HG03469 (cell line): ENCODE measurements at regions not wholly inside any gene's neighbourhood (a gene's known extent, or its start where the extent isn't known, plus 50 kb on each side); places are given as distances from the start of the nearest gene placed in this dataset.

ENCODE experiments used
- ATAC-seq: cut with Tn5 transposase; IDR thresholded peaks from one replicate; pipeline ENCODE4 v1.9.1; 2021; ENCODE audit warnings: mild to moderate bottlenecking, moderate library complexity, moderate number of reproducible peaks; ENCODE audit not compliant: unreplicated experiment

DNA sequence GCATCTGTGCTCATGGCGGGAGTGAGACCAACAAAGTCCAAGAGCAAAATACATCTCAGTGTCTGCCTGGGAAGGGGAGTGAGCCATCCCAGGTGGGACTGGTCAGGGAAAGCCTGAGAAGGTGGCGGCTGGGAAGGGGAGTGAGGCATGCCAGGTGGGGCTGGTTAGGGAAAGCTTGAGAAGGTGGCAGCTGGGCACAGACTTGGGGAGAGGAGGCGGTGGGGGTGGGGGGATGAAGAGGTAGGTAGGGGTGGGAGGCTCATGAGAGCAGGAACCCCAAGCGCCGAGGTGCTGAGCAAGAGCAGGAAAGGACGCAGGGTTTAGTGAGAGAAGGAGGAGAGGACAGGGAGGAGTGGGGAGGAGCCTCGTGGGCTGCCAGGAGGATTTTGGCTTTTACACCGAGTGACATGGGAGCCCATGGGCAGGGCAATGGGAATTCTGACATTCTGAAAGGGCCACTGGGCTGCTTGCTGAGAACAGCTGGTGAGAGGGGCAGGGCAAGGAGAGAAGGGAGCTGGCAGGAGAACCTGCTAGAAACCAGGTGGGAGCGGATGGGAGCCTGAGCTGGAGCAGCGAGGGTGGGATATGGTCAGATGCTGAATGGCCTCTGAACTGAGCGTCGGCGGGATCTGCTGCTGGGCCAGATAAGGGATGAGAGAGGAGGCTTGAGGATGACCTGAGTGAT is 256.1 kb upstream of the RPL38 start:
- ATAC-seq, result no peak

DNA sequence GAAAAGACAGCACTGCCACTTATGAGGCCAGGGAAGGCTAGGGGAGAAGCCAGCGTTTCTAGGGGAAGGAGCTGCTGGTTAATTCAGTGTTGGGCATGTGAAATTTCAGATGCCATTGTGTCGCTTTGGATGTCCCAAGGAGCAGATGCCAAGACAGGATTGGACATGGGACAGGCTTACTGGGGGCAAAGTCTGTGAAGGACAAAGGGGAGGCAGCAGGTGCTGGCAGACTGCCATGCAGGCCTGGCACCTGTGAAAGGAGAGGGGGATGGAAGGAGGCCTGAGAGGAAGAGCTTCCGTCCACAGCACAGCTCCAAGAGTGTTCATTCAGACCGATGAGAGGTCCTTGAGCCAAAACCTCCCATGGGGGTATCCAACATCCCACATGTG is 255.5 kb upstream of the RPL38 start:
- no peak for ATAC-seq

DNA sequence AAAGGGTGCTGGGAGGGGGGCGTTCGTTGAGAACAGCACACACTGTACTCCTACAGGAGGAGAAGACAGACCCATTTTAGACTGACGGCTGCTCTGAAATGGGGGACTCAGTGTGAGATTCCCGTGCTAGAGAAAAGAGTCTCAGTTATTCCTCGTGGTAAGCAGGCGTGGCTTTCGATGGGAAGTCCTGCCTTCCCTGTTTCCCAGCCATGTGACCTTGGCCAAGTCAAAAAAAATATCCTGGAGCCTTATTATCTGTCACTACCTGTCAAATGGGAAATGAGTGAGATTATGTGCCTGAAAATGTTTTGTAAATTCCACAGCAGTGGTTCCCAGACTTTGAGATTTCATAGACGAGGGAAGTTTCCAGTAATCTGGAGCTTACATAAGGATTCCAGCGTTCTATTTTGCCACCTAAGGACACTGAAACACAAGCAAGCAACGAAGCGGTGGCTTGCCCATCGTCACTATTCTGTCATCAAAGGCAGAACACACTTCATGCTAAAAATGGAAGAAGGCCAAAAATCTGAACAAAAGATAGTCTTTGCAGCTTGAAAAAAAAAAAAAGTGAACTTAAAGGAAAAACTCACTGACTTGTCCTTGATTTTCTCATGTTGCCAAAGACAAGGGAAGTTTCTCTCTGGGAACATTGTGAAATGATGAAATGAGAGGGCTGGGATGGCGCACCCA is 253.4 kb upstream of the RPL38 start:
- ATAC-seq, result no peak

DNA sequence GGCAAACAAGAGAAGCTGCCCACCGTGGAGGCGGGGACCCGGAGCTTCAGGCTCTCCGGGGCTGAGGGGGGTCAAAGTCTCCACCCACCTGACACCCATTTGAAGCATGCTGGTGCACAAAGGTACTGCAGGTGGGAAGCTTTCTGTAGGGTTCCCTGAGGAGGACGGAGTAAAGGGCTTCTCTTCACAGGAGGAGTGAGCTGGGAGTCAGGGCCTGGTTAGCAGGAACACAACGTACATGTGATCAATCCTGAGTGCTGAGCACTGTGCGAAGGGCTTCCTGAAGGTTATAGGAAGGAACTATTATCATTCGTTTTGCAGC is 252.9 kb upstream of the RPL38 start:
- no peak for ATAC-seq

DNA sequence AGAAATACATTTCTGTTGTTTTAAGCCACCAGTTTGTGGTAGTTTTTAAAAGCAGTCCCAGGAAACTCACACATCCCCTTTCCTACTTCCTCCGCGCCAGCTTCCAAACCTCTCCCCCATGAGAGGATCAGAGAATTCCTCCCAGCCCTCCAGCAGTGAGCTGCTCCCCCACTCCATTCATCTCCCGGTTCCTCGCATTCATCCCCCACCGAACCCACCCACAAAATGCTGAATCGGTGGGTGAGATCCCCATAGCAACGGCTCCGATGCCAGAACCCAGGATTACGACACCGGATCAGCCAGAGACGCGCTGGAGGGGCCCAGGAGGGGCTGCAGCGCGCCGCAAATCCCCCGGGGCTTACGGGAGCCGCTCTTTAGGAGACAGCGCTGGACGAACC is 251.4 kb upstream of the RPL38 start:
- no peak for ATAC-seq

DNA sequence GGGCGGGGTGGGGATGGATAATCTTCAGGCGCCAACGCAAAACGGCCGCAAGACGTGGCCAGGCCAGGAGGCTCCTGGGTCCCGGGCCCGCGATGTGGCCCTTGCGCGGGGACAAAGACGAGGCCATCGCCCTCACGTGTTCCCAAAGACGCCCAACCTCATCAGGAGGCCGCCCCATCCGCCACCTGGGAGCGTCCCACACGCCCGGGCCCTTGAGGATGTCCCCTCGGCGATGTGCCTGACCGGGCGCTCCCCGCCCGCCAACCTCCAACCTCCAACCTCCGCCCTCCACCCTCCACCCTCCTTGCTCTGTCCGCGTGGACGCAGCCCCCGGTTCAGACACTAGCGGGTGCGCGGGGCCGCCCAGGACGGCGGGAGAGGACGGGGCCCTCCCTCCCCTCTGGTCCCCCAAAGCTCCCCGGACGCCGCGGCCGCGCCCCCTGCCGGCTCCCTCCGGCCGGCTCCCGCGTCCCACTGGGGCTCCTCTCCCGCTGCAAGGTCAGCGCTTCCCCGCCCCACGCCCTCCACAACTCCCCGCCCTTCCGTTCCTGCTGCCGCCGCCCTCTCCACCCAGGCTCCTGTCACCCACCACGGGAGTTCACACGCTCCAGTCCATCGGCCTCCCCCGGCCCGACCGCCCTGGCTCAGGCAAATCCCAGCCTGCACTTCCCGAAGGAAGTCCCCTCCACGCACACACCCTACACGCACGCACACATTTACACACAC is 250.8 kb upstream of the RPL38 start:
- ATAC-seq, result no peak

DNA sequence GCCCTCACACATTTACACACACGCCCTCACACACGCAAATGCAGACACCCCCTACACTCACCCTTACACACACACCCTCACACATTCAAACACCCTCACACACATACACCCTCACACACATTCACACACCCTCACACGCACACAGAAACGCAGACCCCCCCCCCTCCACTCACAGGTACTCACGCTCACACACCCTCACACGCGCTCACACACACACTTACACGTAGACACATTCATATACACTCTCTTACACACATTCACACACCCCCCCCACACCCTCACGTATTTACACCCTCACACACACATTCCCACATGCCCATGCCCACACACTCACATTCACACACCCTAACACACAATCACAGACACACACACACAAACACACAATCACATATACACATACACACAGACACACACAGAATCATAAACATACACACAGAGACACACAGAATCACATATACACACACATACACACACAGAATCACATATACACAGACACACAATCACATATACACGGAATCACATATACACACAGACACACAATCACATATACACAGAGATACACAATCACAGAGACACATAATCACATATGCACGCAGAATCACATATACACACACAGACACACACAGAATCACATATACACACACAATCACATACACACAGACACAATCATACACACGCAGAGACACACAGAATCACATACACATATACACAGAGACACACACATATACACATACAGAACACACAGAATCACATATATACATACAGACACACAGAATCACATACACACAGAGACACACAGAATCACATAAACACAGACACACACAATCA is 250.1 kb upstream of the RPL38 start:
- ATAC-seq, result no peak

DNA sequence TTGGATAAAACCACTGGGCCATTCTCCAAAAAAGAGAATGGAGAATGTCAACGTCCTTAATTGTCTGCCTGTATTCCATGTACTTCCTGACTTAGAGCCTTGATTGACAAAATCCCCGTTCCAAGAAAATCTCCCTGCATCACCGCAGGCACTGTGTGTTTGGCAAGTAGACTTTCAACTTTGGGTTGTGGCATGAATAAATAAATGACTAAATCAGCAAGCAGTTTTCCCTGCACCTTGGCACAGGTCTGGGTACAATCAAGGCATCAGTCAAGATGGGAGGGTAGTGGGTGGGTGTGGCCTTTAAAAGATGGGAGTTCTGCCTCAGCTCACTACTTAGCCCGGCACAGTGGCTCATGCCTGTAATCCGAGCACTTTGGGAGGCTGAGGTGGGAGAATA is 248.5 kb upstream of the RPL38 start:
- no peak for ATAC-seq

DNA sequence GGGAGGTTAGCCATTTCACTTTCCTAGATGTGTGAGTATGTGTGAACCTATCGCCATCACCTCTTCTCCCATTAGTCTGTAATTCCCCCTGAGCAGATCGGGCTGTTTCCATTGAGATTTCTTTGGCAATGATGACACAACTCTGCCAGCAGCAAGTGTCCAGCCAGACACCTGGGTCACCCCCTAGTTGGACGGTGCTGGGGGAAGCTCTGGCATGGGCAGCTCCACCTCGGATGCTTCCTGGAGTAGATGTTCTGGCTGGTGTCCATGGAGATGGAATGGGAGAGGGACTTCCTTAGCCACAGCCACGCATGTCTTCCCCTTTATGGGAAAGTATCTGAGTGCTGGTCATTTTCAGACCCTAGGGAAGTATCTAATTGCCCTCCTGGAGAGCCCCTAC is 247.9 kb upstream of the RPL38 start:
- ATAC-seq, result no peak

DNA sequence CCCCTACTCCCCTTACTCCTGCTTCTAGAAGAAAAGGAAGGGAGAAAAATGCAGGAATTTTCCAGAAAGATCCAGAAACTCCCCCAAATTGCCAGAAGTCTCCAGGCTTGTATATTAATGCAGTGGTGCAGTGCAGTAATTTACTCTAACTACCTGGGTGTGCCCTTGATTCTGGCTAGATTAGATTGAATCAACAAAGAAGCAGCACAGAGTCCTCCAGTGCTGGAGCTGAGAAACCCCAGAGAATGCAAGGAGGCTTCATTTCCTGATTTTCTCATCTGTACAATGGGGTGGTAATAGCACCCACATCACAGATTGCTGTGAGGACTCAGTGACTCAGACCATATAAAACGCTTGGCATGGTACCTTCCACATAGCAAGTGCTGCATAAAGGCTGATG is 247.3 kb upstream of the RPL38 start:
- no peak for ATAC-seq

DNA sequence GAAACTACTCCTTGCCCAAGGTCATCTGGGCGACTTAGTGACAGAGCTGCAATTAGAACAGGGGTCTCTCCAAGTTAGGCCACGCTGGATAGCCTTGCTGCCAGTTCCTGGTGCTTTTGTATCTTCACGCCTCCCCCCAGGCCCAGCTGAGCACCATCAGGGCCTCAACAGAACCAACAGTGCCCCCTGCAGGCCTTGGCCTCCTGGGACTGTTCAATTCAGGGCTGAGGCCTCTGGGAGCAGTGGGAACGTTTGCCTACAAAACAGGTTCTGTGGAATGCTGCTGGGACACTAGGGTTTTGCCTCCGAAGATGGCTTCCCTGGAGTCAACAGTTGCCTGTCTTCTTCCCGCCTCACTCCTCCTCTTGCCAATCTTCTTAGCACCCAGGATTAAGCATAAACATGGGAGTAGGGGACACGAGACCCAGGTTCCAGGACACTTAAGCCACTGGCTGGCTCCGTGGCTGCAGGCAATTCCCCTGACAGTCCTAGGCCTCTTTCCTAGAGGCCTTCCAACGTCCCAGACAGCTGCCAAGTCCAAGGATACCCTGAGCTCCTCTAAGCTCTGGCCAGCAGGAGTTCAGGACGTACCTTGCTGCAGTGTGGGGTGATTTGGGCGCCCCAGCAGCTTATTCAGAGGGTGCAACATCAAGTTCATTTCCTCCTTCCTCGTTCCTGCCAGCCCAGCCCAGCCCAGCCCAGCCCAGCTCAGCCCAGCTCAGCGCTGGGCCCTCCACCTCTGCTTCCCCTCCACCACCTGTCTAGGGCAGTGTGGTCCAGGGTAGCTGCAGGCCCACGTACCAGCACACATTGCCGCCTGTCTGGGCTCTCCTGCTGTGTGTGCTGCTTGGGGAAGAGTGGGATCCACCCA is 246.6 kb upstream of the RPL38 start:
- no peak for ATAC-seq

DNA sequence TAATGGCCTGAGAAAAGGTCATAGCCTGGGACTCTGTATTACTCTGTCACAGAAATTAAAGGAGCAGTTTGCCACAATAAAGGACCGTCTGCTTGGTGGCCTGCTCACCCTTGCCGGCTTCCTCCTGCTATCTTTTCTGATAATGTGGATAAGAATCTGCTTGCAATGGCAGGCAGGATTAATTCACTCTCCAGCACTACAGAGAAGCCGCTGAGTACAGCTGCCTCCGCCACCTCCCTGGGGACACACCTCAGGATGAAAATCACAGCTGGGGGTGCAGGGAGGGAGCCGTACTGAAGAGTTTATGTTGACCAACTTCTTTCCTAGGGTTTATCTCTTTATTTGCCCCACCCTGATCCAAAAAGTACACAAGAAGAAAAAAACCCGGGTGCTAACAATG is 245.9 kb upstream of the RPL38 start:
- ATAC-seq, result no peak

DNA sequence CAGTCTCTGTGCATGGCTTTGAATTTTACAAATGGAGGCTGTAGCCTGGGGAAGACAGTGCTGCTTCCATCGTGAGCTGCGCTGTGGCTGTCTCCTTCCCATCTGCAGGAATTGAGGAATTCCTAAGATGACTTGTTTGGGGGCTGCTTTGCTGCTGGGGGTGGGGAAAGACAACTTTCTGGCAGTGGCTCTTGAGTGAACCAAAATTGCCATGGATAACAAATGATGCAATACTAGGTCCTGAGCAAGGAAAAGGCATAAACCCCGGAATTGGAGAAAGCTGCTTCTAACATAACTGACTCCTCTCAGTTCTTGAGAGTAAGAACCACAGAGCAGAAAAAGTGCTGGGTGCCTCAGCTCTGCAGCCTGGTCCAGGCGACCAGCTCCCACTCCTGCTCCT is 245.0 kb upstream of the RPL38 start:
- ATAC-seq, result no peak

DNA sequence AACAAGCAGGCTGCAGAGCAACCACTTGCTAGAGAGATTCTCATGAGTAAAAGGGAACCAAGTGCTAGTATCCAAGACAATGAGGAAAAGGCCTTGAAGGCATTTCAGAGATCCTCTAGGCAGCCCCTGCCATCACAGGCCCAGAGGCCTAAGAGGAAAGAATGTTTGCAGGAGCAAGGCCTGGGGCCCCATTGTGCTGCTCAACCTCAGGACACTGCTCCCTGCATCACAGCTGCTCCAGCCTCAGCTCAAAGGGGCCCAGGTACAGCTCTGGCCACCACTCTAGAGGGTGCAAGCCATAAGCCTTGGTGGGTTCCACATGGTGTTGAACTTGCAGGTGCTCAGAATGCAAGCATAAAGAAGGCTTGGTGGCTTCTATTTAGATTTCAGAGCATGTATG is 243.0 kb upstream of the RPL38 start:
- no peak for ATAC-seq

DNA sequence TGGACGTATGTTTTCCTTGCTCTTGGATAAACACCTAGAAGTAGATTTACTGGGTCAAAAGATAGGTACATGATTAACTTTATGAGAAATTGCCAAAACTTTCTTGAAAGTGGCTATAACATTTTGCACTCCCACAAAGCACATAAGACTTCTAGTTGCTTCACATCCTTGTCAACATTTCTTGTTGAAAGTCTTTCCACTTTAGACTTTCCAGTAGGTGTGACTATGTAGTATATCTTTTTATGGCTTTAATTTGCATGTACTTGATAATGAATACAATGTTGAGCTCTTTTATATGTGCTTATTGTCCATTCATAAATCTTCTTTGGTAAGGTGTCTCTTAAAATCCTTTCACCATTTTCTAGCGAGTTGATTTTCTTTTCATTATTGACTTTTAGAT is 241.2 kb upstream of the RPL38 start:
- no peak for ATAC-seq

DNA sequence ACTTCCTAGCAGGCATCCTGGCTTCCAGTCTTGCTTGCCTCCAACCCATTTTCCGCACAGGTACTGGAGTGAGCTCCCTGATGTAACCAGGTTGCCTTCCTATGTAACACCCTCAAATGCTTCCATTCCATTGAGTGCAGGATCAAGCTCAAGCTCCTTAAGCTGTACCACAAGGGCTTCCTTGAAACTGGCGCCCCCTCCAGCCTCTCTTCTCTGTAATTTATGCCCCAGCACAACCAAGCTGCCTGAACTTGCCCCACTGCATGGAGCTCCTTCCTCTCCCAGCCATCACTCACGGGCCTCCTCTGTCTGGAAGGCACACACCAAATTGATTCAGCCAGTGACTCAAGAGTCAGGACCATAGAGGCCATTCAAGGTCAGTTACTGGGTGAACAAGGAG is 234.8 kb upstream of the RPL38 start:
- no peak for ATAC-seq

DNA sequence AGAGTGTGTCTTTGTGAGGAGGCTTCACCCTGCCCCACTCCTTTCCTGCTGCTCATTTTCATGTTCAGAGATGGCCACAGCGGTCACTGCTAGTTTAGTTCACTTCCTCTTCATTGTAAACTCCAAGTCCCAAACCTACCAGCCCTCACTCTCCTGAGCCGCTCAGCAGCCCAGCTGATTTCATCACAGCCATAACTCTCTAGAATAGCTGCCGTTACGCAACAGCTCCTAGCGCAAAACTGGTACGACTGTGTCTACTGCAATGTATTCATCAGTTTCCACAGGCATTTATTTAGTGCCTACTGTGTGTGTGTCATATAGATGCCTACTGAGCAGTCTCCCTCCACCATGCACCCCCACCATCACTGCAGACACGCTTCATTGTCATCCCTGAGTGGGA is 233.5 kb upstream of the RPL38 start:
- no peak for ATAC-seq

DNA sequence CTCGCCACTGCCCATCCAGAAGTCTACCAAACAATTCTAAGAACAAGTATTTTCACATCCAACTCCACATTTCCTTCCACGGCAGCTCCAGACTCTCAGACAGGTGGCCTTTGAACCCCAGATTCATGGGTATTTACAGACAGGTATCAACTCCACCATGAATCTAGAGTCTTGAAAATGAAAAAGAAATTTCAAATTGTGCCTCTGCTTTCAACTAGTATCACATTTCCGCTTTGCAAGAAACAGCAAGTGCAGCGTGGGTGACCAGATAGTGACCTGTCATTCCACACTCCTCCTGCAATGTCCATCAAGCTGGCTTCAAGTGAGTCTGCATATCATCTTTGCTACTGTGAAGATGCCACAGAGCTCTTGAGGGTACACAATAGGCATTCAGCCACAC is 232.4 kb upstream of the RPL38 start:
- ATAC-seq, result no peak

DNA sequence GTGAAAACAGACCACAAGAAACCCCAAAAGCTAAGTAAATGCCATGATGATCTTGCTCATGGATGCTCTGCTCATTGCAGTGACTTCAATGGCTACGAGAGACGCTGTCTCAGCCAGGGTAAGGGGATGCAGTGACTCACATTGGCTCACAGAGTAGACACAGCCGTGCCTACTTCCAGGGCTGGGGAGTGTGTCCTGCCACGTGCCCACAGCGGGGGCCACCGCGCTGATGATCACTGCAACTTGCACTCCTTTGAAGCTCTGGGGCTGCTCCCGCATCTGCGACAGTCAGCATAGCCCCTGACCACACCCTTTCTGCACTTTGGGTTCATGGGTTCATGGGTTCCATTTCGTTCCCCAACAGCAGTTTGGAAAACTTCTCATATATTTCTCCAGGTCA is 231.4 kb upstream of the RPL38 start:
- ATAC-seq, result no peak

DNA sequence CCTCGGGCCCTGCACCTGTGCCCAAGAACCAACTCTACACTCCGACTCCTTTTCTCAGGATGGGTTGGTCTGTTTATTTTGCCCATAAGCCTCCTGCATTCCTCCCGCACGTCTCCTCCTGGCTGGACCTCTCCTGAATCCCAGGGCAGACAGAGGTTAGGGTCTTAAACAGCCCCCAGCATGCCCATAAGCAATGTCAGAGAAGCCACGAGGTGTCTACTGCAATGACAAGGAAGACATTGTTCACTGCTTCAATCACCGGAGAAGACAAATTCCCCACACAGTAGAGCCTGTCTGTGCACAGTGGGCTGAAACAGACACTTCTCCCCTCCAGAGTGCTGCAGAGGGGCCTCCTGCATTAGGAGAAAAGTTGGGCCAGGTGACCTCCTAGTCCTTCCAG is 230.6 kb upstream of the RPL38 start:
- no peak for ATAC-seq
